ENCODE measurements at regions not wholly inside any gene's neighbourhood (a gene's known extent, or its start where the extent isn't known, plus 50 kb on each side); places are given as distances from the start of the nearest gene placed in this dataset.

DNA sequence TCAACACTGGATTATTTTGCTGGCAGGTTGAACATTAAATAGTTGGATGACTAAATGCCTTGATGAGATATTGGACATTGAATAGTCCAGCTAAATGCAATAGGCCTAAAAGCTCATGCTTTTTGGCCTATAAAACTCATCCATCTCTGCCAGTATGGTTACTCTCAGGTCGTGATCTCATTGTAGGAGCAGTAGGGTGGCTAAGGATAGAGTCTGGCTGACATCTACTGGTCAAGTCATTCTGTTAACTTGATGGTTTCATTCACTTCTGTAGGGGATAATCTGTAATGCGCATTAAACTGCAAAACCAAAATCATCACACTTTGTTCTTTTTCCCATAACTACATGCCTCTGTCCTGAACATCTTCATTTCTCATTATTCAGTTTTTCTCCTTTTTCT lies 227.0 kb downstream of the DKK2 start:
- DNase-seq (ENCODE audit: low read depth, low spot score) (no peak), ATAC-seq (peak; percentile 50; the same call in 2 of the 3 replicates), FAIRE-seq (no peak)
- ChIA-PET CTCF (no interaction called here), RAD21 (ENCODE audit: unreplicated experiment) (no interaction called here), SMC1A (ENCODE audit: uncharacterized antibody, unreplicated experiment) (no interaction called here), POLR2A (no interaction called here)
- H3K27me3 ChIP-seq (replicated peaks in 1 of 2; ENCODE audit: control insufficient read depth in 2 of 2, insufficient read depth in 2 of 2, low read length in 1 of 2) = no peaks in the 10 kb centered on the region; a peak in 1 of 4 replicates
- intact Hi-C loops (cut with micrococcal nuclease; ENCODE audit: unreplicated experiment) (loop anchor here (1.0 kb wide), 1 partner anchor 440 kb away; no protein-coding TSS in a partner anchor), in situ Hi-C loops (cut with MboI) (no loop called here)
- H3K4me2 ChIP-seq (ENCODE audit: control insufficient read depth, insufficient read depth) = no peak overlapping the region
- H3K9me3 ChIP-seq (replicated peaks; ENCODE audit: control insufficient read depth, insufficient read depth, low read length) = no peaks in the 10 kb centered on the region
- no peaks in the 10 kb centered on the region for H3K36me3 ChIP-seq (ENCODE audit: control insufficient read depth in 2 of 2, insufficient read depth in 2 of 2, low read length in 1 of 2)
- TF ChIP-seq, protein P1, sequence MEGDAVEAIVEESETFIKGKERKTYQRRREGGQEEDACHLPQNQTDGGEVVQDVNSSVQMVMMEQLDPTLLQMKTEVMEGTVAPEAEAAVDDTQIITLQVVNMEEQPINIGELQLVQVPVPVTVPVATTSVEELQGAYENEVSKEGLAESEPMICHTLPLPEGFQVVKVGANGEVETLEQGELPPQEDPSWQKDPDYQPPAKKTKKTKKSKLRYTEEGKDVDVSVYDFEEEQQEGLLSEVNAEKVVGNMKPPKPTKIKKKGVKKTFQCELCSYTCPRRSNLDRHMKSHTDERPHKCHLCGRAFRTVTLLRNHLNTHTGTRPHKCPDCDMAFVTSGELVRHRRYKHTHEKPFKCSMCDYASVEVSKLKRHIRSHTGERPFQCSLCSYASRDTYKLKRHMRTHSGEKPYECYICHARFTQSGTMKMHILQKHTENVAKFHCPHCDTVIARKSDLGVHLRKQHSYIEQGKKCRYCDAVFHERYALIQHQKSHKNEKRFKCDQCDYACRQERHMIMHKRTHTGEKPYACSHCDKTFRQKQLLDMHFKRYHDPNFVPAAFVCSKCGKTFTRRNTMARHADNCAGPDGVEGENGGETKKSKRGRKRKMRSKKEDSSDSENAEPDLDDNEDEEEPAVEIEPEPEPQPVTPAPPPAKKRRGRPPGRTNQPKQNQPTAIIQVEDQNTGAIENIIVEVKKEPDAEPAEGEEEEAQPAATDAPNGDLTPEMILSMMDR (IDR thresholded peaks at IDR 0.05 in 2 of 3, conservative IDR thresholded peaks at IDR 0.05 in 1 of 3; ENCODE audit: control insufficient read depth in 2 of 3, extremely low read depth in 1 of 3, insufficient read depth in 1 of 3, low read depth in 3 of 3, low read length in 3 of 3) = peak in 1 of 3 experiments; percentile 32; a peak in 1 of 6 replicates
- no peak for TF ChIP-seq RELA (IDR thresholded peaks at IDR 0.05; ENCODE audit: borderline replicate concordance, partially characterized antibody)
- peak; percentile 46 for TF ChIP-seq RAD21 (IDR thresholded peaks at IDR 0.05; ENCODE audit: insufficient read depth, low read depth, low read length)
- H3K9ac ChIP-seq (ENCODE audit: control insufficient read depth, insufficient read depth, low read length) = no peak overlapping the region
- no peak overlapping the region for H3K27ac ChIP-seq (ENCODE audit: control insufficient read depth, insufficient read depth)
- H3K4me1 ChIP-seq (ENCODE audit: control insufficient read depth, insufficient read depth, low read length) = no peaks in the 10 kb centered on the region
- H3K79me2 ChIP-seq (ENCODE audit: control insufficient read depth, insufficient read depth, low read length) = no peaks in the 10 kb centered on the region
- 46% methylated on average over 2 of the region's 2 CpGs for WGBS (ENCODE audit: insufficient coverage, insufficient replicate concordance, low lambda C conversion rate, missing lambda C conversion rate)
- no peak overlapping the region for H3K4me3 ChIP-seq
- BruUV-seq (replicated peaks) = no TSS peak
- no peaks in the 10 kb centered on the region for H4K20me1 ChIP-seq (ENCODE audit: control insufficient read depth, insufficient read depth)
- no peak overlapping the region for H2AFZ ChIP-seq (ENCODE audit: control insufficient read depth, low read depth, low read length)

GRCh38 chr4:106806158-106806797 lies 229.8 kb downstream of the DKK2 start:
- Histone ChIP-seq H3K4me1 (ENCODE audit: control insufficient read depth, insufficient read depth, low read length) (no peaks in the 10 kb centered on the region), H3K9me3 (replicated peaks; ENCODE audit: control insufficient read depth, insufficient read depth, low read length) (no peaks in the 10 kb centered on the region), H4K20me1 (ENCODE audit: control insufficient read depth, insufficient read depth) (no peaks in the 10 kb centered on the region), H3K4me3 (no peak overlapping the region), H3K79me2 (ENCODE audit: control insufficient read depth, insufficient read depth, low read length) (no peaks in the 10 kb centered on the region), H3K9ac (ENCODE audit: control insufficient read depth, insufficient read depth, low read length) (no peak overlapping the region), H3K4me2 (ENCODE audit: control insufficient read depth, insufficient read depth) (no peak overlapping the region), H3K27ac (ENCODE audit: control insufficient read depth, insufficient read depth) (no peak overlapping the region), H3K36me3 (ENCODE audit: control insufficient read depth in 2 of 2, insufficient read depth in 2 of 2, low read length in 1 of 2) (no peaks in the 10 kb centered on the region), H3K27me3 (replicated peaks in 1 of 2; ENCODE audit: control insufficient read depth in 2 of 2, insufficient read depth in 2 of 2, low read length in 1 of 2) (no peaks in the 10 kb centered on the region; a peak in 1 of 4 replicates), H2AFZ (ENCODE audit: control insufficient read depth, low read depth, low read length) (no peak overlapping the region)
- POLR2A ChIA-PET = no interaction called here
- intact Hi-C loops (cut with micrococcal nuclease; ENCODE audit: unreplicated experiment) (no loop called here), in situ Hi-C loops (cut with MboI) (no loop called here)
- RAD21 ChIA-PET (ENCODE audit: unreplicated experiment) = interaction anchor here (0.9 kb wide), 1 partner anchor 437 kb away, joined by 3 read pairs; no protein-coding TSS in a partner anchor
- FAIRE-seq = no peak
- no TSS peak for BruUV-seq (replicated peaks)
- DNase-seq (ENCODE audit: low read depth, low spot score) = no peak
- ATAC-seq = no peak
- SMC1A ChIA-PET (ENCODE audit: uncharacterized antibody, unreplicated experiment) = no interaction called here
- CTCF ChIA-PET = no interaction called here
- TF ChIP-seq ELK1 (IDR thresholded peaks at IDR 0.05; ENCODE audit: low read depth, low read length) (no peak), GATAD2B (conservative IDR thresholded peaks at IDR 0.05; ENCODE audit: low read depth) (no peak), BACH1 (IDR thresholded peaks at IDR 0.05; ENCODE audit: borderline replicate concordance) (no peak), EED (IDR thresholded peaks at IDR 0.05; ENCODE audit: low read depth) (no peak), EP300 (IDR thresholded peaks at IDR 0.05; ENCODE audit: borderline replicate concordance in 1 of 2, control insufficient read depth in 1 of 2, low read depth in 2 of 2, low read length in 2 of 2) (no peak), ZSCAN29 (IDR thresholded peaks at IDR 0.05) (no peak), ZBTB40 (IDR thresholded peaks at IDR 0.05; ENCODE audit: borderline replicate concordance) (no peak)
